ENCODE measurements at regions not wholly inside any gene's neighbourhood (a gene's known extent, or its start where the extent isn't known, plus 50 kb on each side); places are given as distances from the start of the nearest gene placed in this dataset.

DNA sequence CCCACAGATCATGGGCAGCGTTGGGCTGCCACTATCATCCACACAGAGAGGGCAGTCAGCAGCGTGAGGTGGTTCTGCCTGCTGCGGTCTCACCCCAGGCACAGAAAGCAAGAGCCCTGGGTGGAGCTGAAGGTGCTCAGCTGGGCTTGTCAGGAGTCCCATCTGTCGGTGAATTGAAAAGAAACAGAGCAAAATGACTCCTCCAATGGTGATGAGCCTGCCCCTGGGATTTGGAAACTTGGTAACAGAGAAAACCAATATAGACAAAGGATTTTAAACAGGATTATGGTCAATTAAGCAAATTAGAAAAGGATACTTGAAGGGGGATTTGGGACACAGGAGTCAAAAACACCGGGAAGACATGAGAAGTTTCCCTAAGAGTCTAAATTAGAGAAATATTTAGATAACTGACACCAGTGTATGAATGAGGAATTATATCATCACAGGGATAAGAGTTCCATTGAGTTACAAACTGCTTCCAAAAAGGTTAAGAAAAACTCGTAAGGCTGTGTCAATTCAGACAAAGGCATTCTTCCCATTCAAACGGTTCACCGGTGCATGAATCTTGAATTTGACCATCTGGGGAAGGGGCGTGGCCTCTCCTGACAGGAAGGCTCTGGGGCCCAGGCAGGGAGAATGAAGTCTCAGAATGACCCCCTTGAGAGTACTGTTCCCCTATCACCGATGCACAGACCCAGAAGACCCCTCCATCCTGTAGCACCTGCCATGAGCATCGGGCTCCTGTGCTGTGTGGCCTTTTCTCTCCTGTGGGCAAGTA, 70.0 kb upstream of the PRSS58 start:
- TF ChIP-seq POLR2A (IDR thresholded peaks at IDR 0.05): no peak
- TF ChIP-seq, protein P1, sequence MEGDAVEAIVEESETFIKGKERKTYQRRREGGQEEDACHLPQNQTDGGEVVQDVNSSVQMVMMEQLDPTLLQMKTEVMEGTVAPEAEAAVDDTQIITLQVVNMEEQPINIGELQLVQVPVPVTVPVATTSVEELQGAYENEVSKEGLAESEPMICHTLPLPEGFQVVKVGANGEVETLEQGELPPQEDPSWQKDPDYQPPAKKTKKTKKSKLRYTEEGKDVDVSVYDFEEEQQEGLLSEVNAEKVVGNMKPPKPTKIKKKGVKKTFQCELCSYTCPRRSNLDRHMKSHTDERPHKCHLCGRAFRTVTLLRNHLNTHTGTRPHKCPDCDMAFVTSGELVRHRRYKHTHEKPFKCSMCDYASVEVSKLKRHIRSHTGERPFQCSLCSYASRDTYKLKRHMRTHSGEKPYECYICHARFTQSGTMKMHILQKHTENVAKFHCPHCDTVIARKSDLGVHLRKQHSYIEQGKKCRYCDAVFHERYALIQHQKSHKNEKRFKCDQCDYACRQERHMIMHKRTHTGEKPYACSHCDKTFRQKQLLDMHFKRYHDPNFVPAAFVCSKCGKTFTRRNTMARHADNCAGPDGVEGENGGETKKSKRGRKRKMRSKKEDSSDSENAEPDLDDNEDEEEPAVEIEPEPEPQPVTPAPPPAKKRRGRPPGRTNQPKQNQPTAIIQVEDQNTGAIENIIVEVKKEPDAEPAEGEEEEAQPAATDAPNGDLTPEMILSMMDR (IDR thresholded peaks at IDR 0.05): no peak

Data from tibial nerve (tissue), 3 donors.